WTC11 (cell line): ENCODE measurements at regions not wholly inside any gene's neighbourhood (a gene's known extent, or its start where the extent isn't known, plus 50 kb on each side); places are given as distances from the start of the nearest gene placed in this dataset.

Experiments
- ATAC-seq: fragments of 200-7000 bp; cut with Tn5 transposase; 2 replicates; pipeline ENCODE4 v1.10.0; 2021; ENCODE audit warnings: mild to moderate bottlenecking, moderate library complexity
- CTCF ChIA-PET: fragments of 300-600 bp; sonication (Branson Sonifier 250); formaldehyde crosslinking; loops from one replicate; lab custom pipeline; 2021; ENCODE audit warnings: antibody characterized with exemption; lab: Charles Lee
- POLR2A ChIA-PET: fragments of 350-600 bp; sonication (Branson Sonifier 250); formaldehyde crosslinking; loops from one replicate; lab custom pipeline; 2021; ENCODE audit warnings: antibody characterized with exemption; lab: Charles Lee
- DNase-seq: peaks from one replicate; pipeline ENCODE4 v3.0.0; 2021; ENCODE audit warnings: low spot score
- H3K27ac Mint-ChIP-seq: 2 replicates; pipeline ENCODE4 v1.8.0; 2021; ENCODE audit warnings: mixed read lengths
- H3K27me3 Mint-ChIP-seq: 2 replicates; pipeline ENCODE4 v1.8.0; 2021; ENCODE audit warnings: low read depth, mild to moderate bottlenecking, moderate library complexity, mixed read lengths
- H3K36me3 Mint-ChIP-seq: 2 replicates; pipeline ENCODE4 v1.8.0; 2021; ENCODE audit warnings: mixed read lengths
- H3K4me1 Mint-ChIP-seq: 2 replicates; pipeline ENCODE4 v1.8.0; 2022; ENCODE audit warnings: mixed read lengths
- H3K4me3 Mint-ChIP-seq: 2 replicates; pipeline ENCODE4 v1.8.0; 2021; ENCODE audit warnings: mild to moderate bottlenecking, moderate library complexity, mixed read lengths
- H3K9me3 Mint-ChIP-seq: 2 replicates; pipeline ENCODE4 v1.8.0; 2021; ENCODE audit warnings: mixed read lengths
- ARID4B ChIP-seq: sonication (generic); formaldehyde crosslinking; IDR thresholded peaks from 2 replicates; pipeline ENCODE4 v1.8.0; 2023; ENCODE audit warnings: missing genetic modification reagents, mild to moderate bottlenecking, borderline replicate concordance
- ATF2 ChIP-seq: sonication (generic); formaldehyde crosslinking; IDR thresholded peaks from 2 replicates; pipeline ENCODE4 v1.8.1; 2022; ENCODE audit warnings: low read depth, missing genetic modification reagents, borderline replicate concordance
- CREB1 ChIP-seq: sonication (generic); formaldehyde crosslinking; IDR thresholded peaks from 2 replicates; pipeline ENCODE4 v1.8.0; 2023; ENCODE audit warnings: mild to moderate bottlenecking, missing genetic modification reagents
- E2F1 ChIP-seq: sonication (generic); formaldehyde crosslinking; IDR thresholded peaks from 2 replicates; pipeline ENCODE4 v1.8.0; 2022; ENCODE audit warnings: mild to moderate bottlenecking, missing genetic modification reagents
- HMGXB4 ChIP-seq: sonication (generic); formaldehyde crosslinking; IDR thresholded peaks from 2 replicates; pipeline ENCODE4 v1.8.1; 2023; ENCODE audit warnings: mild to moderate bottlenecking, moderate library complexity, missing genetic modification reagents
- IRF2 ChIP-seq: sonication (generic); formaldehyde crosslinking; IDR thresholded peaks from 2 replicates; pipeline ENCODE4 v1.8.0; 2022; ENCODE audit warnings: low read depth, missing genetic modification reagents, borderline replicate concordance
- JAZF1 ChIP-seq: fragments of 250-450 bp; sonication (Bioruptor Pico); IDR thresholded peaks from 2 replicates; pipeline ENCODE4 v1.9.0; 2021; ENCODE audit warnings: moderate library complexity, mild to moderate bottlenecking, inconsistent platforms
- MAX ChIP-seq: sonication (generic); formaldehyde crosslinking; IDR thresholded peaks from 2 replicates; pipeline ENCODE4 v1.8.0; 2022; ENCODE audit warnings: mild to moderate bottlenecking, missing genetic modification reagents
- NR1H2 ChIP-seq: sonication (generic); formaldehyde crosslinking; IDR thresholded peaks from 2 replicates; pipeline ENCODE4 v1.9.0; 2021; ENCODE audit warnings: mild to moderate bottlenecking, moderate library complexity, missing genetic modification reagents
- SP1 ChIP-seq: sonication (generic); formaldehyde crosslinking; conservative IDR thresholded peaks from 2 replicates; pipeline ENCODE4 v1.8.1; 2022; ENCODE audit warnings: missing genetic modification reagents
- TEAD1 ChIP-seq: sonication (generic); formaldehyde crosslinking; IDR thresholded peaks from 2 replicates; pipeline ENCODE4 v1.8.0; 2022; ENCODE audit warnings: mild to moderate bottlenecking, missing genetic modification reagents
- ZBTB43 ChIP-seq: sonication (generic); formaldehyde crosslinking; IDR thresholded peaks from 2 replicates; pipeline ENCODE4 v1.8.1; 2023; ENCODE audit warnings: mild to moderate bottlenecking, missing genetic modification reagents
- ZNF138 ChIP-seq: sonication (generic); formaldehyde crosslinking; conservative IDR thresholded peaks from 2 replicates; pipeline ENCODE4 v1.8.1; 2022; ENCODE audit warnings: mild to moderate bottlenecking, moderate library complexity, missing genetic modification reagents
- ZNF512 ChIP-seq: sonication (generic); formaldehyde crosslinking; IDR thresholded peaks from 2 replicates; pipeline ENCODE4 v1.8.1; 2022; ENCODE audit warnings: missing genetic modification reagents, borderline replicate concordance

GRCh38 chr4:57672846-57673433 is 562.8 kb upstream of the IGFBP7 start (continued):
- TF ChIP-seq ZNF512 (CRISPR knock-in tag) (no peak), ZBTB43 (no peak), HMGXB4 (CRISPR knock-in tag) (no peak), E2F1 (no peak), MAX (no peak)
- TF ChIP-seq, all 79 proteins: peak for 0

GRCh38 chr4:57668621-57669020 is 558.4 kb upstream of the IGFBP7 start:
- Mint-ChIP-seq H3K27ac (no peak overlapping the region), H3K4me1 (no peaks in the 10 kb centered on the region), H3K36me3 (no peaks in the 10 kb centered on the region), H3K27me3 (no peaks in the 10 kb centered on the region), H3K4me3 (no peak overlapping the region), H3K9me3 (no peaks in the 10 kb centered on the region)
- ATAC-seq = no peak
- TF ChIP-seq ARID4B (CRISPR knock-in tag) (no peak), TEAD1 (CRISPR knock-in tag) (no peak), IRF2 (no peak), HMGXB4 (CRISPR knock-in tag) (no peak), NR1H2 (no peak), CREB1 (no peak), JAZF1 (CRISPR knock-in tag) (no peak), ZBTB43 (no peak), ATF2 (CRISPR knock-in tag) (no peak), E2F1 (no peak), ZNF138 (CRISPR knock-in tag) (no peak), SP1 (CRISPR knock-in tag) (no peak)
- POLR2A ChIA-PET = no interaction called here
- no peak for DNase-seq
- CTCF ChIA-PET = no interaction called here
